Prostate gland (tissue), 2 donors: ENCODE measurements at regions not wholly inside any gene's neighbourhood (a gene's known extent, or its start where the extent isn't known, plus 50 kb on each side); places are given as distances from the start of the nearest gene placed in this dataset.

ENCODE experiments used
- DNase-seq: peaks from one replicate; pipeline ENCODE4 v3.0.0-alpha.2; 2019; ENCODE audit warnings: low spot score
- H3K27ac ChIP-seq, 2 donors: fragments of 200-600 bp; sonication (generic); 2 replicates each; pipeline ENCODE4 v1.5.1; 2017 to 2019
- H3K27me3 ChIP-seq: fragments of 200-600 bp; sonication (generic); replicated peaks from 2 replicates; pipeline ENCODE4 v1.5.1; 2019; ENCODE audit not compliant: insufficient read depth
- H3K36me3 ChIP-seq, 2 donors: fragments of 200-600 bp; sonication (generic); 1 replicate in 1 of 2; 2 replicates in 1 of 2; pipeline versions ENCODE4 v1.5.1 to v1.8.1; 2017 to 2019
- H3K4me1 ChIP-seq: fragments of 200-600 bp; sonication (generic); replicated peaks from 2 replicates; pipeline ENCODE4 v1.5.1; 2019
- H3K4me3 ChIP-seq, 2 donors: fragments of 200-600 bp; sonication (generic); 2 replicates each; pipeline ENCODE4 v1.5.1; 2017 to 2019
- H3K9me3 ChIP-seq: fragments of 200-600 bp; sonication (generic); 2 replicates; pipeline ENCODE4 v1.5.1; 2017
- POLR2A ChIP-seq: fragments of 450-650 bp; IDR thresholded peaks from one replicate; pipeline ENCODE4 v1.6.1; 2016; ENCODE audit warnings: antibody characterized with exemption, mild to moderate bottlenecking
- POLR2AphosphoS5 ChIP-seq: sonication (generic); formaldehyde crosslinking; IDR thresholded peaks from one replicate; pipeline ENCODE4 v1.6.1; 2017; ENCODE audit warnings: antibody characterized with exemption
- WGBS: methylation state at CpG from one replicate; pipeline ENCODE4 v1.1.5; 2018; 5-methylcytosine and 5-hydroxymethylcytosine counted together
- intact Hi-C: fragments of 100-400 bp; cut with DNase I; formaldehyde crosslinking; loops from one replicate; pipeline ENCODE4 v1.14.2; 2022
- TF ChIP-seq, protein P1 (sequence below), 4 experiments: fragments of 200-600 bp in 2 of 4; fragments of 450-650 bp in 2 of 4; sonication (generic) in 2 of 4; IDR thresholded peaks; 1 replicate in 3 of 4; 2 replicates in 1 of 4; pipeline ENCODE4 v1.5.1; 2016 to 2019; ENCODE audit warnings: antibody characterized with exemption in 4 of 4, mild to moderate bottlenecking in 2 of 4, moderate library complexity in 2 of 4

DNA sequence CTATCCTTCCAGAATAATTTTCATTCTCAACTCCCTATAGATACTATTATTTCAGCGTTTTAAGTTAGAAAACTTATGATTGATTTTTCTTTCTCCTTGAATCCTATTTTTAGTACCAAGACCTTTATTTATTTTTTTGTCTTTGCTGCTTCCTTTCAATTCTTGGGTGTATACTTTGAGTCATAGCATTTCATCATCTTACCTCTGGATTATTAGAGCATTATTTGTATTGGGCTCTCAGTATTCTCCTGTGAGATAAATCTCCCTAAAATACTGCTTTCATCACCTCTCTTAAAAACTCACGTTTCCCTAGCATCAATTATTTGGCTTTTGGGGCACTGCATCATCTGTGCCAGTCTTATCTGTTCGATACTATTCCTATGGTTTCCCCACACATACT, 222.8 kb downstream of the POSTN start:
- H3K4me1 ChIP-seq, result no peaks in the 10 kb centered on the region
- H3K27me3 ChIP-seq, result no peaks in the 10 kb centered on the region
- no peak overlapping the region for H3K27ac ChIP-seq
- no peak overlapping the region for H3K4me3 ChIP-seq
- intact Hi-C loops, result no loop called here
- no peak for TF ChIP-seq POLR2A
- TF ChIP-seq, protein P1, sequence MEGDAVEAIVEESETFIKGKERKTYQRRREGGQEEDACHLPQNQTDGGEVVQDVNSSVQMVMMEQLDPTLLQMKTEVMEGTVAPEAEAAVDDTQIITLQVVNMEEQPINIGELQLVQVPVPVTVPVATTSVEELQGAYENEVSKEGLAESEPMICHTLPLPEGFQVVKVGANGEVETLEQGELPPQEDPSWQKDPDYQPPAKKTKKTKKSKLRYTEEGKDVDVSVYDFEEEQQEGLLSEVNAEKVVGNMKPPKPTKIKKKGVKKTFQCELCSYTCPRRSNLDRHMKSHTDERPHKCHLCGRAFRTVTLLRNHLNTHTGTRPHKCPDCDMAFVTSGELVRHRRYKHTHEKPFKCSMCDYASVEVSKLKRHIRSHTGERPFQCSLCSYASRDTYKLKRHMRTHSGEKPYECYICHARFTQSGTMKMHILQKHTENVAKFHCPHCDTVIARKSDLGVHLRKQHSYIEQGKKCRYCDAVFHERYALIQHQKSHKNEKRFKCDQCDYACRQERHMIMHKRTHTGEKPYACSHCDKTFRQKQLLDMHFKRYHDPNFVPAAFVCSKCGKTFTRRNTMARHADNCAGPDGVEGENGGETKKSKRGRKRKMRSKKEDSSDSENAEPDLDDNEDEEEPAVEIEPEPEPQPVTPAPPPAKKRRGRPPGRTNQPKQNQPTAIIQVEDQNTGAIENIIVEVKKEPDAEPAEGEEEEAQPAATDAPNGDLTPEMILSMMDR (IDR thresholded peaks at IDR 0.05), result no peak
- TF ChIP-seq POLR2AphosphoS5, result no peak
- no peak for DNase-seq
- 86% methylated on average over 3 of the region's 3 CpGs for WGBS
- no peaks in the 10 kb centered on the region for H3K9me3 ChIP-seq
- no peaks in the 10 kb centered on the region for H3K36me3 ChIP-seq

DNA sequence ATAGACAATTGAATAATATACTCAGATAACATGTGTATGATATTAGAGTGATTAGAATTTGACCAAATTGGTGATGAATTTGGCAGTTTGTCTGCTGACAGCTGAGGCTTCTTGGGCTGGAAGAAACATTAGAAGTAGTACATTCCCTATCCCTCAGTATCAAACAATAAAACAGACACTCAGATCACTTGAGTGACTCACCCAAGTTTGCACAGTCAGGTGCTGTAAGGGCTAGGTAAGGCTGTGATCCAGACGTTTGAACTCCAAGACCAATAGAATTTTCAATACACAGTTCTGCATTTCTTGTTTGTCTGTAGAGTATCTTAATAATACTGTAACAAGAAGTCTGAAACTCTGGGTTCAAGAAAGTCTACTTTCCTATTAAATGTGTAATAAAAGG, 223.5 kb downstream of the POSTN start:
- no peak for TF ChIP-seq POLR2AphosphoS5
- Histone ChIP-seq H3K9me3 (no peaks in the 10 kb centered on the region), H3K27me3 (no peaks in the 10 kb centered on the region), H3K27ac (no peak overlapping the region), H3K4me1 (no peaks in the 10 kb centered on the region), H3K4me3 (no peak overlapping the region), H3K36me3 (no peaks in the 10 kb centered on the region)
- no peak for DNase-seq
- 48% methylated on average over 1 of the region's 1 CpG for WGBS
- intact Hi-C loops, result no loop called here

DNA sequence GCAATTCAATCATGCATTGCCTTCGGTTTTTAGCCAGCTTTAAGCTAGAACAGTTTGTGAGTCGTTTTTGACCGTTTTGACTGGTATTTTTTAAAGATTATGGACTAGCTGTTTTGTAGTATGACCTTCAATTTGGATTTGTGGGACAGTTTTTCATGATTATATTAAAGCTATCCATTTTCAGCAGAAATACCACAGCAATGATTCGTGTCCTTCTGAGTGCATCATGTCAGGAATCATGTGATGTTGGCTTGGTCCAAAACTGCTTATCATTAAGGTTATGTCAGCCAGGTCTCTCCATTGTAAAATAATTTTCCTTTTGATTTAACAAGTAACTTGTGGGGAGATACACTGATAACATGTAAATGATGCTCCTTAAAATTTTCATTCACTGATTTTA, 229.0 kb downstream of the POSTN start:
- intact Hi-C loops, result no loop called here
- H3K4me1 ChIP-seq, result no peaks in the 10 kb centered on the region
- H3K4me3 ChIP-seq, result no peak overlapping the region
- H3K36me3 ChIP-seq, result no peaks in the 10 kb centered on the region
- no peak overlapping the region for H3K27ac ChIP-seq
- no peak for TF ChIP-seq POLR2A
- 69% methylated on average over 4 of the region's 4 CpGs for WGBS
- no peaks in the 10 kb centered on the region for H3K27me3 ChIP-seq
- no peak for DNase-seq
- no peaks in the 10 kb centered on the region for H3K9me3 ChIP-seq

DNA sequence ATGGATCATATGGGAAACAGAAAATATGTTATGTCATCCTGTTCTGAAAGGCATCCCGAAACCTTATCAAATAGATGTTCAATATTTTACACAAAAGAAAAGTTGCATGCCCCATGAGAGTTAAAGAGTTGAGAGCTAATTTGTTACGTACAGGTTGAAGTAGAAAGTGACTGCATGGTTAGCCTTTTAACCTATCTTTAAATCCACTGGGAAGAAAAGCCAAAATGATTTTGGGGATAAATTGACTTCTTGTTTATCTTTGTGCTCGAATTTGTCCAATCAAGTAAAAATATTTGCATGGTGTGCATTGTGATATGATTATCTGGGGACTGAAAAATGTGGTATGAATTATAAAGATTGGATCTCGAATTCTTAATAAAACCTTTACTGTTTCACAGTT, 230.1 kb downstream of the POSTN start:
- no peak overlapping the region for H3K4me3 ChIP-seq
- H3K36me3 ChIP-seq, result no peaks in the 10 kb centered on the region
- WGBS, result 71% methylated on average over 4 of the region's 4 CpGs
- no peaks in the 10 kb centered on the region for H3K27me3 ChIP-seq
- TF ChIP-seq, protein P1 (IDR thresholded peaks at IDR 0.05), result no peak
- TF ChIP-seq POLR2A (no peak), POLR2AphosphoS5 (no peak)
- no peak overlapping the region for H3K27ac ChIP-seq
- no peak for DNase-seq
- H3K4me1 ChIP-seq, result no peaks in the 10 kb centered on the region
- no peaks in the 10 kb centered on the region for H3K9me3 ChIP-seq
- intact Hi-C loops, result no loop called here

DNA sequence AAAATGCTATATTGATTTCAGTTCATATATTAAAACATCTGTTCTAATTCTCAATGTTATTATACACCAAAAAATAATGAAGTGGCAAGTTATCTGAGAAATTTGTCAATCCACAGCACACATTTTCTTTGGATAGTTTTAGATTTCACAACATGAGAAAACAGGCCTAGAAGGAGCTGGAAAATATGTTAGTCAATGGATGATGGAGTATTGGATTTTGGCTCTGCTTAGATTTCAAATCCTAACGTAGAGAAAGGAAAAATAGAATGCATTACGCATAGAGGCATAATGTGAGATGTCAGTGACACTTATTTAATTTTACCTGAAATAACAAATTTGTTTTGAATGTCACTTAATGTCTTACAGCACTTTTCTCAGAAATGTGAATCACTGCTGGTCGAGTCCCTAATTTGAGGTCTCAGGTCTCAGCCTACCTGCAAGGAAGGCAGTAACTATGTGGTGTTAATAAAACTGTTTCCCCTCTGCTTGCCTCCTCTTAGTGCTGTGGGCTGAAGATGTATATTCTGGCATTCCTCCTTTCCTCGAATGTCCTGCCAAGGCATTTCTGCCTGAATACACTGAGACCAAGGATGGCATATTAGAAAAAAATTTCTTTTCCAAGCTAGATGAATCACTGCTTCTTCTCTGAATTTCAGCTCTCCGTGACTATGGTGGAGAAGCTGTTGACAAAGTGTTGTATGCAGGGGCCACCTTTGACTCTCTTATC, 232.4 kb downstream of the POSTN start:
- TF ChIP-seq, protein P1 (IDR thresholded peaks at IDR 0.05), result no peak
- TF ChIP-seq POLR2A (no peak), POLR2AphosphoS5 (no peak)
- 81% methylated on average over 5 of the region's 5 CpGs for WGBS
- H3K27me3 ChIP-seq, result no peaks in the 10 kb centered on the region
- no peak overlapping the region for H3K4me3 ChIP-seq
- H3K9me3 ChIP-seq, result no peaks in the 10 kb centered on the region
- intact Hi-C loops, result no loop called here
- no peak overlapping the region for H3K27ac ChIP-seq
- no peaks in the 10 kb centered on the region for H3K36me3 ChIP-seq
- no peak for DNase-seq
- no peaks in the 10 kb centered on the region for H3K4me1 ChIP-seq

DNA sequence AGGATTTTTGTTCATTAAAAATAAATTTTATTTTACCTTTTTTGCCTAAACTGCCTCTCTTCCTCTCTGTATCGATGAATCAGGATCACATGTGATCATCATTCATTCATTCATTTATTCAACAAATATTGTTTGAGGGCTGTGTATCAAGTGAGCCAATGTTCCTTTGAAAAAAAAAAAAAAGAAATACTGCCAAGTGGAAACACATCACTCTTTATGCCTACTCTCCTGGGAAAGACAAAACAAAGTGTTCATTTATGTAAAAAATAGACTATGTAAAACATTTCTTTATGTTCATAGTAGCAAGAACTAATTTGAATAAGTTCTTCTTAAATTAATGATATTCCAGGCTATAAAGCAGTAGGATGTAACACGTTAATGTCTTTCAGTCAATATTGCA, 233.1 kb downstream of the POSTN start:
- WGBS, result 85% methylated on average over 2 of the region's 2 CpGs
- no peak for TF ChIP-seq POLR2A
- no peak for TF ChIP-seq POLR2AphosphoS5
- TF ChIP-seq, protein P1 (IDR thresholded peaks at IDR 0.05), result no peak
- Histone ChIP-seq H3K36me3 (no peaks in the 10 kb centered on the region), H3K4me1 (no peaks in the 10 kb centered on the region), H3K27me3 (no peaks in the 10 kb centered on the region), H3K4me3 (no peak overlapping the region), H3K9me3 (no peaks in the 10 kb centered on the region), H3K27ac (no peak overlapping the region)
- no peak for DNase-seq
- intact Hi-C loops, result no loop called here
